ENCODE measurements at regions not wholly inside any gene's neighbourhood (a gene's known extent, or its start where the extent isn't known, plus 50 kb on each side); places are given as distances from the start of the nearest gene placed in this dataset.
"Not testable (repeated sequence)": the region's sequence is repeated elsewhere in the genome, so short reads cannot be mapped to it uniquely, and the experiment has no call there.

GRCh38 chr18:78240627-78241252, 738.9 kb upstream of the SALL3 start:
- DNase-seq, result no peak

DNA sequence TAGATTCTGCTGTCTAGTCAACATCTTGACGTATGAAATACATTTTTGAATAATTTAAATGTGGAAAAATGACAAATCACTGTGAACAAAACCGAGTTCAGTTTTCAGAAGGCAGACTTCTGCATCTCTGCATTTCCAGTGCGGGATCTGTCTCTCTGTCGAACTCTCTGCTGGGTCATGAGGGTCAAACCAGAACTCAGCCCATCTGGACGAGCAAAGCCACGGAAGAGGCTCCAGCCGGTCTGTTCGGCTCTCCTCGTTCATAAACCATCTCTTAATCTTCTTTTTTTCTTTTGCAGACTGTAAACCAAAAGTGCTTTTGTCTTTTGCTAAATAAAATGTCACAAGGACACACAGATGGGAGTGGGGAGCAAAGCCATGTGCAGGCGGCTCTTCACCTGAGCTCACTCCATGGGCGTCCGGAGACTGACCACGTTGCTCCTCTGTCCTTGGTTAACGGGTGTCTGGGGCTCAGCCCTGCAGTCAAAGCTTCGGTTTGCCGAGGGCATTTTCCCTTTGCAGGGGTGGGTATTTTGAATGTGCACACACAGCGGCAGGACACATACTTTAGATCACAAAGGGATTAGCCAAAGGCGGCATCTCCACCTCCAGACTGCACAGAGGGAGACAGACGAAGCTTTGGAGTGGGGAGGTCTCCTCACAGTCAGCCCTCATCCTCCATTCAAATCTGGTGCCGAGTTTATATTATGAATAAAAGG, 737.9 kb upstream of the SALL3 start:
- no peak for DNase-seq

DNA sequence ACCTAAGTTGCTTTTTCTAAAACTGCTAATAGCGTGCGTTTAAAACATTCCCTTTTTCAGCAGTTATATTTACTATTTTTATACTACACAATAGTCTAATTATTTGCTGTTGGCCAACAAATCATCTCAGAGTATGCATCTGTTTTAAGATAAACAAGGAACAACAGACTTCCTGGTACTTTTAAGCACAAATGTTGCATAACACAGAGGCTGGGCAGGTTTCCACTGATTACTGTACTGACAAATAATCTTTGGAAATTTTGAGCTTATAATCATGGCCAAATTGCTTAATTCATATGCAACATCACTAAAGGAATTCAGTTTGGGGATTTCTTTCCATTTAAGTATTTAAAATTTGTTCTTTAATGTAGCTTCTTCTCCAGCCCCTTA, 737.4 kb upstream of the SALL3 start:
- no peak for DNase-seq

- DNase-seq, result no peak
These were observed 736.8 kb upstream of the SALL3 start for GRCh38 chr18:78242806-78243205.

GRCh38 chr18:78244779-78245178, 734.8 kb upstream of the SALL3 start:
- no peak for DNase-seq

DNA sequence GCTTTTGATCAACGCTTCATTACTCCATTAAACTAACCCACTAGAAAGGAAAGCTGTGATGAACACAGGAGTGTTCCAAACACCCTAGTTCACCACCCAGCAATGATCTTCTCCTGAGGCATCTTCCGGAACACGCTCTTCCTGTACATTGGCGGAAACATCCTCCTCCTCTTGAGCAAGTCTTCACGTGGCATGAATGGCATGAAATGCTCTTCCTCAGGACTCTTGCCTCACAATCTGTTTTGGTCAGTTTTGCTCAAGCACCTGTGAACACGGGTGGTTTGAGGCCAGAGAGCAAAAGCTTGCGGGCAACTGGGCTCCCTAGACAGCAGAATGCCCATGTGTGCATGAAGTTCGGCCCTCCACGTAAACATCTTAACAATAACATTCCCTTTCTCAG, 734.2 kb upstream of the SALL3 start:
- DNase-seq, result no peak

- no peak for DNase-seq
These were observed 733.6 kb upstream of the SALL3 start for GRCh38 chr18:78246050-78246449.

DNA sequence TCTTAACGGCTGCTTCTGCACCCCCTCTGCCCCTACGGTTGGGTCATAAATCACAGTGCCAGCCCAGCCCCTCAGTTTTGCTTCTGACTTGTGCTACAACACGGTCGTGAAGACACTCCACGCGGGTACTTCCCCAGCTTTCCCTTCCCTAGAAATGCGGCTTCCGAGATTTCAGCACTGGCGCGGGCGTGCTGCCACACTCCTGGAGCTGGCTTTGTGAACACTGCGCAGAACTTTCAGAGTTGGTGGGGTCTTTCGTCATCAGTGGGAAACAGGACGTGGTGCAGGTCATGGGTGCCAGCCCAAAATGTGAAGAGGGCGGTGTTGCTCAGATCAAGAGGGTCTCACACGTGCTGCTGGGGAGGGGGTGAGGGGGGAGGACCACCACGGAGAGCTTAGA, 733.0 kb upstream of the SALL3 start:
- no peak for DNase-seq

- no peak for DNase-seq
These were observed 731.9 kb upstream of the SALL3 start for GRCh38 chr18:78247615-78248289.

DNA sequence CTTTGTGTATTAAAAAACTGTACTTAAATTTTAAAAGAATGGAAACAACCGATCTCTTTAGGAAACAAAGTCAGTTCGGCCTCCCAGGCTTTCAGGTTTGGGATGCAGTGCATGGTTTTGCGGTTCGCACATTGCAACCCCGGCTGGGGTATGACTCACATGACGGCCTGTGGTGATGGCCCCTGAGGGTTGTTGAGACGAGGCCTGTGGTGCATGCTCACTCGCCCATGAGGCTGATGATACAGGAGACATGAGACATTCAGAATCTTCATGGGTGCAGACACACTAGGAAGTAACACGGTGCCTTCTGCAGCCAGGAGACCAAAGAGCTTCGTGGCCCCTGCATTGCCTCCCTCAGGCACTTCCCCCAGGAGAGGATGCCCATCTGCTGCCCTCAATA, 724.6 kb upstream of the SALL3 start:
- DNase-seq, result no peak

- no peak for DNase-seq
These were observed 711.2 kb upstream of the SALL3 start for GRCh38 chr18:78268226-78268988.

DNA sequence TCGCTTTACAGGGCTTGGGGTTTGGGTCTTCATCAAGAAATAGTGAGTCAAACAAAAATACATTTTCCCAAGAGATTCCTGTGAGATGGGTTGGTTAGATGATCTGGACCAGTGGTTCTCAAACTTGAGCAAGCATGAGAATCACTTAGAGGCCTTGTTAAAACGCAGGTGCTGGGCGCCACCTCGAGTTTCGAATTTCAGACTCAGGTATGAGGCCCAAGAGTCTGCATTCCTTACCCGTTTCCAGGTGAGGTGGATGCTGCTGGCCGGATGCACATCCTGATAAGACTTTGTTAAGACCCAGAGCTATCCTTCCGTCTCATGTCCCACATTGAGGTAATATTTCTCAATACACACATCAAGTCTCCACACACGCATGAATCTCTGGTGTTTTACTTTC, 707.8 kb upstream of the SALL3 start:
- DNase-seq, result no peak

GRCh38 chr18:78273876-78274275, 705.7 kb upstream of the SALL3 start:
- no peak for DNase-seq

DNA sequence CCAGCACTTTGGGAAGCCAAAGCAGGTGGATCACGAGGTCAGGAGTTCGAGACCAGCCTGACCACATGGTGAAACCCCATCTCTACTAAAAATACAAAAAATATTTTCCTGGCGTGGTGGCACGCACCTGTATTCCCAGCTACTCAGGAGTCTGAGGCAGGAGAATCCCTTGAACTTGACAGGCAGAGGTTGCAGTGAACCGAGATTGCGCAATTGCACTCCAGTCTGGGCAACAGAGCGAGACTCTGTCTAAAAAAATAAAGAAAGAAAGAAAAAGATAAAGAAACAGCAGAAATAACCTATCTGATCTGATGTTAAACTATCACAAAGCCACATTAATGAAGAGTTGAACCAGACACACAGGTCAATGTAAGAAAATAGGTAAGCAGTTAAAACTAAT, 696.2 kb upstream of the SALL3 start:
- DNase-seq, result not testable (repeated sequence)

GRCh38 chr18:78292618-78293380, 686.8 kb upstream of the SALL3 start:
- no peak for DNase-seq

GRCh38 chr18:78293540-78293939, 686.1 kb upstream of the SALL3 start:
- DNase-seq, result no peak

- no peak for DNase-seq
These were observed 685.6 kb upstream of the SALL3 start for GRCh38 chr18:78293940-78294541.

DNA sequence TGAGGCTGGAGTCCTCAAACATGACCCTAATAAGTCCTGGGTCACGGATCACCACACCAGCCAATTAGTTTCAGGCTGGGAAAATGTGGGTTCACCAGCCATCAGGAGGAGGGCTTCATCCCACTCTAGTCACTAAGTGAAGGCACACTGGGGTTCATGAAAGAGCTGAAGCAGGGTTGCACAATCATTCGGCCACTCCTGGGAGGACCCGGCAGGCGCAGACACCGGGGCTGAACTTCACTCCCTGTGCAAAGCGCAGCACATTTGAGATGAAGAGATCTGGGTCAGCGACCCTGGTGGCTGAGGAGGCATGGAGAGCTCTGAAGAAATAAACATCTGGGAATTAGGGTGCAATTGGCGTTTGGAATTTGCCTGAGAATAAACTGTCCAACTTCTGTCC, 684.4 kb upstream of the SALL3 start:
- no peak for DNase-seq

DNA sequence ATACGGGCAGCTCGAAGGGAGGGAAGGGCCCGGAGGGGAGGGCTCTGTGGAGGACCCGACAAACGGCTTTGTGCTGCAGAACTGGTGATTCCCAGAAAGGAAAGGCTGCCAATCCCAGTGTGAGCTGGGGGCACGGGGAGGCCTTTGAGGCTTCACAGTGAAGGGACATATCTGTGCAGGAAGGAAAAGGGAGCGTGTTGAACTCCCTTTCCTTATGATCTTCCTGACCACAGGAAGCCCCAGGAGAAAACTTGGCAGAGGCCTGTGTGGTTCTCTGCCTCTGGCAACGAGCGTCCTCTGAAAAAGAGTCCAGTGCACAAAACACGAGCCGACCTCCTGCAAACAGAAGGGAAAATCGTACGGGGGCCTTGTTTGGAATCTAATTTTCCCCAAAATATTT, 683.5 kb upstream of the SALL3 start:
- no peak for DNase-seq

DNA sequence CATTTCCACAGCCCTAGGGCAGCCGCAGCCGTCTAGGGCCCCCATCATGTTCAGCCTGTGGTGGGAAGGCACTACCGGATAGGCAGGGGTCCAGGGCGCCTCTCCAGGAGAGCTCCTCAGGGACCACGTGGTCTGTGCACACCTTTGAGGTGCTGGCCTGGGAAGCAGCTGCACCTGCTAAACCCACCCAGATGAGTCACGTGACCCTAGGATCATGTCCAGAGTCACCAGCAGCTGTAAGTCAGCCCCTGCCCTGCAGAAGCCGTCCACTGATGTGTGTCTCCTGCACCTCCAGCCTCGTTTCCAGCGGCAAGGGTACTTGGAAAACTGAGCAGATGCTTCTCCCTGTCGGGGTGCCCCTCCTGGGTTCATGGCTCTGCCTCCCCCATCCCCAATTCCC, 682.6 kb upstream of the SALL3 start:
- no peak for DNase-seq

- DNase-seq, result no peak
These were observed 676.0 kb upstream of the SALL3 start for GRCh38 chr18:78303519-78304191.
